Activated naive CD4-positive, alpha-beta T cell treated with anti-CD3 and anti-CD28 coated beads for 36 hours (primary cell): ENCODE measurements at regions not wholly inside any gene's neighbourhood (a gene's known extent, or its start where the extent isn't known, plus 50 kb on each side); places are given as distances from the start of the nearest gene placed in this dataset.

Experiments
- CTCF ChIA-PET: fragments of 350-600 bp; sonication (Branson Sonifier 250); formaldehyde crosslinking; loops from one replicate; lab custom pipeline; 2021; ENCODE audit warnings: antibody characterized with exemption; lab: Charles Lee
- DNase-seq: peaks from one replicate; pipeline ENCODE4 v3.0.0-alpha.2; 2020
- H3K27ac Mint-ChIP-seq: one replicate; pipeline ENCODE4 v1.8.0; 2021; ENCODE audit warnings: mild to moderate bottlenecking, mixed read lengths
- H3K27me3 Mint-ChIP-seq: one replicate; pipeline ENCODE4 v1.8.0; 2021; ENCODE audit warnings: low read depth, mixed read lengths
- H3K36me3 Mint-ChIP-seq: one replicate; pipeline ENCODE4 v1.8.0; 2021; ENCODE audit warnings: low read depth, mixed read lengths
- H3K4me1 Mint-ChIP-seq: one replicate; pipeline ENCODE4 v1.8.0; 2021; ENCODE audit warnings: low read depth, mixed read lengths
- H3K4me3 Mint-ChIP-seq: one replicate; pipeline ENCODE4 v1.8.0; 2021; ENCODE audit warnings: mild to moderate bottlenecking, moderate library complexity, mixed read lengths
- H3K9me3 Mint-ChIP-seq: one replicate; pipeline ENCODE4 v1.8.0; 2021; ENCODE audit warnings: mixed read lengths
- intact Hi-C: fragments of 100-400 bp; cut with micrococcal nuclease; formaldehyde crosslinking; loops from one replicate; pipeline ENCODE4 v1.15.1; 2023

- Mint-ChIP-seq H3K36me3 (no peaks in the 10 kb centered on the region), H3K27ac (no peak overlapping the region), H3K4me3 (no peak overlapping the region), H3K4me1 (no peaks in the 10 kb centered on the region), H3K27me3 (no peaks in the 10 kb centered on the region), H3K9me3 (peaks cover 6% of the 10 kb centered on the region)
- CTCF ChIA-PET = no interaction called here
- DNase-seq = no peak
- intact Hi-C loops = no loop called here
Measured at GRCh38 chr4:59314637-59315036, 1885.5 kb upstream of the ADGRL3 start.

- intact Hi-C loops = loop anchor here (10.0 kb wide), 1 partner anchor 55 kb away; no protein-coding TSS in a partner anchor
Measured at GRCh38 chr4:59339631-59340030, 1860.5 kb upstream of the ADGRL3 start.

GRCh38 chr4:59341506-59341905, 1858.6 kb upstream of the ADGRL3 start:
- Mint-ChIP-seq H3K9me3 (peaks cover 13% of the 10 kb centered on the region), H3K4me3 (no peak overlapping the region), H3K36me3 (no peaks in the 10 kb centered on the region), H3K27me3 (no peaks in the 10 kb centered on the region), H3K4me1 (no peaks in the 10 kb centered on the region), H3K27ac (no peak overlapping the region)
- intact Hi-C loops = loop anchor here (10.0 kb wide), 1 partner anchor 57 kb away; no protein-coding TSS in a partner anchor
- CTCF ChIA-PET = no interaction called here
- no peak for DNase-seq

More at GRCh38 chr4:59339631-59340030, 1860.5 kb upstream of the ADGRL3 start:
- H3K4me1 Mint-ChIP-seq = no peaks in the 10 kb centered on the region
- H3K36me3 Mint-ChIP-seq = no peaks in the 10 kb centered on the region
- no peak for DNase-seq
- CTCF ChIA-PET = no interaction called here
- no peak overlapping the region for H3K27ac Mint-ChIP-seq
- H3K27me3 Mint-ChIP-seq = no peaks in the 10 kb centered on the region
- H3K4me3 Mint-ChIP-seq = no peak overlapping the region
- H3K9me3 Mint-ChIP-seq = peaks cover 12% of the 10 kb centered on the region

DNA sequence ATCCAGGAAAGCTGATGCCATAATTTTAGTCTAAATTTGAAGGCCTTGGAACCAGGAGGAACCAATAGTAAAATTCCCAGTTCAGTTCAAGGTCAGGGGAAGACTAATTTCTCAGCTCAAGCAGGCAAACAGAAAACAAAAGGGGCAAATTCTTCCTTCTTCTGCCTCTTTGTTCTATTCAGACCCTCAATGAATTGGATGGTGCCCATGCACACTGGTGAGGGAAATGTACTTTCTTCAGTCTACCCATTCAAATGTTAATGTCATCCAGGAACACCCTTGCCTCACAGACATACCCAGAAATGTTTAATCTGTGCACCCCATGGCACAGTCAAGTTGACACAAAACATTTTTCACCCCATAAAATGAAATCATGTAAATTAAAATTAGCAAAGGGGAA, 1851.2 kb upstream of the ADGRL3 start:
- Mint-ChIP-seq H3K27me3 (no peaks in the 10 kb centered on the region), H3K9me3 (peaks cover 8% of the 10 kb centered on the region), H3K27ac (no peak overlapping the region), H3K36me3 (no peaks in the 10 kb centered on the region), H3K4me1 (no peaks in the 10 kb centered on the region), H3K4me3 (no peak overlapping the region)
- DNase-seq = no peak
- intact Hi-C loops = loop anchor here (10.0 kb wide), 1 partner anchor 64 kb away; no protein-coding TSS in a partner anchor
- CTCF ChIA-PET = no interaction called here

- CTCF ChIA-PET = no interaction called here
- peaks cover 2% of the 10 kb centered on the region for H3K9me3 Mint-ChIP-seq
- intact Hi-C loops = no loop called here
Measured at GRCh38 chr4:59369229-59369628, 1830.9 kb upstream of the ADGRL3 start.

GRCh38 chr4:59374416-59374815, 1825.7 kb upstream of the ADGRL3 start:
- intact Hi-C loops = no loop called here
- no peak for DNase-seq
- Mint-ChIP-seq H3K36me3 (no peaks in the 10 kb centered on the region), H3K9me3 (no peaks in the 10 kb centered on the region), H3K4me3 (no peak overlapping the region), H3K4me1 (no peaks in the 10 kb centered on the region), H3K27ac (no peak overlapping the region), H3K27me3 (no peaks in the 10 kb centered on the region)
- CTCF ChIA-PET = no interaction called here

More at GRCh38 chr4:59369229-59369628, 1830.9 kb upstream of the ADGRL3 start:
- Mint-ChIP-seq H3K36me3 (no peaks in the 10 kb centered on the region), H3K27ac (no peak overlapping the region), H3K4me1 (no peaks in the 10 kb centered on the region), H3K27me3 (no peaks in the 10 kb centered on the region), H3K4me3 (no peak overlapping the region)
- DNase-seq = no peak

GRCh38 chr4:59380841-59381366, 1819.2 kb upstream of the ADGRL3 start:
- no peaks in the 10 kb centered on the region for H3K36me3 Mint-ChIP-seq
- CTCF ChIA-PET = no interaction called here
- H3K4me1 Mint-ChIP-seq = no peaks in the 10 kb centered on the region
- no peaks in the 10 kb centered on the region for H3K27me3 Mint-ChIP-seq
- H3K4me3 Mint-ChIP-seq = no peak overlapping the region
- peaks cover 4% of the 10 kb centered on the region for H3K9me3 Mint-ChIP-seq
- no peak for DNase-seq
- intact Hi-C loops = no loop called here
- H3K27ac Mint-ChIP-seq = no peak overlapping the region

DNA sequence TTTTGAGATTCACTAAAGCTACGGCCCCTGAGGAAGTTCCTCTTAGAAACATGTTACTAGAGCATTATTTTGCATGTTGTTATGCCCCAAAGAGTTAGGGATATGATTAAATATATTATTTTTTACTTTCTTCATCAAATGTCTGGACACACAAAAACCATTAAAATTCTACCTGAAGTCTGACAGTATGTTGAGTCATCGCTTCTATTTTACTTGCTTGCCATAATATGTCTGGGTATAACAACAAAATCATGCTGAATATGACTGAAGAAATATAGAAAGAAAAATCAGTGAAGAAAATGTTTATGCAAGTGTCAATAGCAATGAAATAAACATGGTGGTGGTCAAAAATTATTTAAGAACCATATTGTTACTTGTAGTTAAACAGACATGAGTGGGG, 1818.5 kb upstream of the ADGRL3 start:
- no peaks in the 10 kb centered on the region for H3K36me3 Mint-ChIP-seq
- no peak overlapping the region for H3K27ac Mint-ChIP-seq
- intact Hi-C loops = no loop called here
- H3K4me3 Mint-ChIP-seq = no peak overlapping the region
- H3K9me3 Mint-ChIP-seq = peaks cover 4% of the 10 kb centered on the region
- no peaks in the 10 kb centered on the region for H3K27me3 Mint-ChIP-seq
- CTCF ChIA-PET = no interaction called here
- DNase-seq = no peak
- no peaks in the 10 kb centered on the region for H3K4me1 Mint-ChIP-seq

DNA sequence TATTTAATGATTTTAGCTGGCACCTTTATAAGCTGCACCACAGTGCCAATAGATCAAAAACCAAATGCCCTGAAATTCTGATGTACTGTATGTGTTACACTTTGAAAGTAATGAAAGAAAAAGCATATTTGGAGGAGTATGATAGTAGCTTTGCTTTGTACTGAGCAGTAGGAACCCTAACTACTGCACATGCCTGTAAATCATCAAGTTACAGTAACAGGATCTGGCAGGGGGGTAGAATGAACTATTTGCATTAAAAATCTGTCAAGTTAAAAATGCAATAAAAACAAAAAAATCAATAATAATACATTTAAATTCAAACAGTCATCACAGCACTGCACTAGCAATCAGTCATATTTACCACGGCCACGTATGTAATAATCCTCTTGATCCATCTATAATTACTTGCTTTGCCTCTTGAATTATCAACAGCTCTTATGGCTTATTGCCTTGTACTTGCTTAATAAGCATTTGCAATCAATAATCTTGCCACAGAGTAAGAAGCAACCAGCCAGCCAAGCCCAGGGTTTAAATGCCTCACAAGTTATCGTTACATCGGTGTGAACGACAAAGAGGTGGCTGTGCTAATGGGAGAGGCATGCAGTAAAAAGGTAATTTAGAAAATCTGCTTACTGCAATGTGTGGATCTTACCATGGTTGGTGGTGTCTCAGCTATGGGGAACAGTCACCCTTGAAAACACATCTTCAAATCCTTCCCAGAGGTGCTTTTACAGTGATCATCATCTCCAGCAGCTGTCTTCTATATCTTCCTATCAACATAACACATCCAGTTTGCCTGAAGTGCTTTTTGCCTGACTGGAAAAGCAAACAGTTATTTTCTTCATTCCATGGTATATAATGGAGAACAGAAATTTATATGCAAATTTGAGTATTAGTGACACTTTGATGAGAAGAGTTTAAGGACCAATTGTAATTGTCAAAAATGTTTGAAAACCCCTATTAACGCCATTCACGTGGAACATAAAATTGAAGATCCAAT, 1812.1 kb upstream of the ADGRL3 start:
- Mint-ChIP-seq H3K9me3 (peaks cover 3% of the 10 kb centered on the region), H3K36me3 (no peaks in the 10 kb centered on the region), H3K4me1 (no peaks in the 10 kb centered on the region), H3K27ac (no peak overlapping the region), H3K4me3 (no peak overlapping the region), H3K27me3 (no peaks in the 10 kb centered on the region)
- intact Hi-C loops = no loop called here
- no peak for DNase-seq
- CTCF ChIA-PET = no interaction called here

DNA sequence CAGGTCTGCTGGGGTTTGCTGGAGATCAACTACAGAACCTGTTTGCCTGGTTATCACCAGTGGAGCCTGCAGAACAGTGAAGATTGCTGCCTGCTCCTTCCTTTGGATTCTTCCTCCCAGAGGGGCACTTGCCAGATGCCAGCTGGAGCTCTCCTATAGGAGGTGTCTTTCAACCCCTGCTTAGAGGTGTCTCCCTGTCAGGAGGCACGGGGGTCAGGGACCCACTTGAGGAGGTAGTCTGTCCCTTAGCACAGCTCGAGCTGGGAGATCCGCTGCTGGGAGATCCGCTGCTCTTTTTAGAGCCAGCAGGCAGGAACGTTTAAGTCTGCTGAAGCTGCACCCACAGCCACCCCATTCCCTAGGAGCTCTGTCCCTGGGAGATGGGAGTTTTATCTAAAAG, 1806.3 kb upstream of the ADGRL3 start:
- Mint-ChIP-seq H3K9me3 (peaks cover 11% of the 10 kb centered on the region), H3K4me1 (no peaks in the 10 kb centered on the region), H3K4me3 (no peak overlapping the region), H3K27me3 (no peaks in the 10 kb centered on the region), H3K36me3 (no peaks in the 10 kb centered on the region), H3K27ac (no peak overlapping the region)
- CTCF ChIA-PET = no interaction called here
- intact Hi-C loops = no loop called here
- no peak for DNase-seq

DNA sequence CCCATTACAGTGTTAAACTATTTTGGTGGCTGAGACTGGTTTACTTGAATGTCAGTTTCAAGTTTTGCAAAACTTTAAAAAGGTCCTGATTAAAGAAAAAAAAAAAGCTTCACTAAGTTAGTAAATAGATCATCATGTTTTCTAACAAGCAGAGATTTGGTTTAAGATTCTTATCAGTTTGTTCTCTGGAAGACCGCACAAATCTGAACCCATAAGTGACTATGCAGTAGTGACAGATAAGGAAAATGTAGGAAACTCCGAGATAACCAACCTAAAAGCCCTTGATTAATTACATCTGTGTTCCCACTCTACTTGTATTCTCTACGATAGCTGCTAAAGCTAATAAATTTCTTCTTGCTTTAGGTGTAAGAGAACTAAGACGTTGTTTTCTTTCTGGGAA, 1799.8 kb upstream of the ADGRL3 start:
- Mint-ChIP-seq H3K36me3 (no peaks in the 10 kb centered on the region), H3K4me3 (no peak overlapping the region)

DNA sequence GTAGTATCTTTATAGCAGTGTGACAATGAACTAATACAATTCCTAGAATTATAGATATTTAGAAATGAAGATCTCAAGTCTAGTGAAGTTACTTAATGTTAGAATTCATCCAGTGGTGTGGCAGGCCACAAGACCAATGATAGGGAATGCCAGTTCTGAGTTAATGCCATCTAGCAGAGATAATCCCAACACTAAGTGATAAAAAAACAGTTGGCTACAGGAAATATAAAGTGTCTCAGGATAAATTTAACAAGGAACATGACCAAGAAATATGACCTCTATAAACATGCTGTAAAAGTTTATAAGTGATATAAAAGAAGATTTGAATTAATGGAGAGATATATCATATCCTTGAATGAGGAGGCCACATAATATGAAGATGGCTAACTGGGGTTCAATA, 1790.5 kb upstream of the ADGRL3 start:
- intact Hi-C loops = no loop called here
- DNase-seq = no peak
- Mint-ChIP-seq H3K4me3 (no peak overlapping the region), H3K27ac (no peak overlapping the region), H3K27me3 (no peaks in the 10 kb centered on the region), H3K36me3 (no peaks in the 10 kb centered on the region), H3K4me1 (no peaks in the 10 kb centered on the region), H3K9me3 (peaks cover 10% of the 10 kb centered on the region)
- CTCF ChIA-PET = no interaction called here

More for the DNA sequence above, 1799.8 kb upstream of the ADGRL3 start:
- DNase-seq = no peak
- intact Hi-C loops = no loop called here
- no peaks in the 10 kb centered on the region for H3K4me1 Mint-ChIP-seq
- CTCF ChIA-PET = no interaction called here
- peaks cover 3% of the 10 kb centered on the region for H3K9me3 Mint-ChIP-seq
- H3K27me3 Mint-ChIP-seq = no peaks in the 10 kb centered on the region
- H3K27ac Mint-ChIP-seq = no peak overlapping the region

DNA sequence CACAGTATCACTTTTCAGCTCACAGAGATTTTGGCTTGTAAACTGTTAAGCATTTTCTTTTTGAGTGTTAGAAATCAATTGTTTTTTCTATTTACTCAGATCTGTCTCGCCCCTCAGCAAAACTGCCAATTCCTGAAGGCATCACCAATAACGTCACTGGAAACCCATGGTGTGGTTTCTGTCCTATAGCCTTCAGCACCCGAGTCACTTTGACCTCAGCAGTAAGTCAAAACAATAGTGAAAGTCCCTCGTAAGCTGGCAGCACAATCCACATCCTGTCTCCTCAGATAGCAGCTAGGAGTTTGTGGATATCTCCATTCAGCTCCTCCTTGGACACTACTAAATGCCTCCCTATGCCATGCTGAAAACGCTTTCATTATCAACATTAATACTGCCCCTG, 1787.4 kb upstream of the ADGRL3 start:
- intact Hi-C loops = no loop called here
- CTCF ChIA-PET = no interaction called here
- Mint-ChIP-seq H3K4me3 (no peak overlapping the region), H3K27me3 (no peaks in the 10 kb centered on the region), H3K27ac (no peak overlapping the region), H3K9me3 (peaks cover 10% of the 10 kb centered on the region), H3K4me1 (no peaks in the 10 kb centered on the region), H3K36me3 (no peaks in the 10 kb centered on the region)
- DNase-seq = no peak
